ENCODE measurements at regions not wholly inside any gene's neighbourhood (a gene's known extent, or its start where the extent isn't known, plus 50 kb on each side); places are given as distances from the start of the nearest gene placed in this dataset.

DNA sequence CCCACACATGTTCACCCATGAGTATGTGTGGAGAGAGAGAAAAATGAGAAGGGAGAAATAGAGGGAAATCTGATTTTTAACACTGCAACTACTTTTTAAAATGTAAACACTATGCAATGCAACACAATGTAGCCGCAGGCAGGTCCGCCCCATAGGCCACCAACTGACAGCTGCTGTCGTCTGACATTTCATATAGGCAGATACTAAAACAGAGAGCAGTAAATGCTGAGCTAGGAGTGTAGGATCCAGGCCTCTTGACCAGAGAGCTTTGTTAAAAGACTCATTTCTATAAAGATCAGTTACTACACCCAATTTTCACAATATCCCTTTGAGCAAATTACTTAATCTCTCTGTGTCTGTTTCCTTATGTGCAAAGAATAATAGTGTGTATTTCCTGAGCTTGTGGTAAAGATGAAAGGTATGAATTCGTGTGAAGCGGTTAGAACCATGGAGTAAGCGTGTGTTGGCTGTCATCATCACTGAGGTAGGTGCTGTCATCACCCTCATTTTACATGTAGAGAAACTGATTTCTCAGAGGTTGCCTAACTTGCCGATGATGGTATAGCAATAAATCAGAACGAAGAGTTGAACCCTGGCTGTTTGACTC lies 55.2 kb upstream of the PDE8B start:
- TF ChIP-seq CEBPB (IDR thresholded peaks at IDR 0.05) = no peak
- TF ChIP-seq, protein P1, sequence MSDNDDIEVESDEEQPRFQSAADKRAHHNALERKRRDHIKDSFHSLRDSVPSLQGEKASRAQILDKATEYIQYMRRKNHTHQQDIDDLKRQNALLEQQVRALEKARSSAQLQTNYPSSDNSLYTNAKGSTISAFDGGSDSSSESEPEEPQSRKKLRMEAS (IDR thresholded peaks at IDR 0.05) = no peak
- no peak for TF ChIP-seq TAF1 (IDR thresholded peaks at IDR 0.05; ENCODE audit: low read depth)
- no peak for TF ChIP-seq EP300 (IDR thresholded peaks at IDR 0.05; ENCODE audit: borderline replicate concordance)
- TF ChIP-seq TEAD4 (IDR thresholded peaks at IDR 0.05) = no peak
- TF ChIP-seq CREB1 (IDR thresholded peaks at IDR 0.05; ENCODE audit: low read depth) = no peak
- no peak for TF ChIP-seq RAD21 (IDR thresholded peaks at IDR 0.05; ENCODE audit: low read depth)
